Sigmoid colon (tissue), 6 donors: ENCODE measurements at regions not wholly inside any gene's neighbourhood (a gene's known extent, or its start where the extent isn't known, plus 50 kb on each side); places are given as distances from the start of the nearest gene placed in this dataset.

ENCODE experiments used
- DNase-seq: peaks from one replicate; pipeline ENCODE4 v3.0.0-alpha.2; 2019
- H3K27ac ChIP-seq, 4 donors: fragments of 200-600 bp; sonication (generic); one replicate each; pipeline ENCODE4 v1.5.1; 2016 to 2019; ENCODE audit warnings: mild to moderate bottlenecking in 1 of 4
- H3K27me3 ChIP-seq, 3 donors: fragments of 200-600 bp; sonication (generic); one replicate each; pipeline ENCODE4 v1.5.1; 2019; ENCODE audit warnings: mild to moderate bottlenecking in 1 of 3
- H3K36me3 ChIP-seq, 4 donors: fragments of 200-600 bp; sonication (generic); one replicate each; pipeline ENCODE4 v1.5.1; 2016 to 2019
- H3K4me1 ChIP-seq, 4 donors: fragments of 200-600 bp; sonication (generic); one replicate each; pipeline ENCODE4 v1.5.1; 2017 to 2019
- H3K4me3 ChIP-seq, 4 donors: fragments of 200-600 bp; sonication (generic); one replicate each; pipeline ENCODE4 v1.5.1; 2017 to 2019; ENCODE audit warnings: mild to moderate bottlenecking in 2 of 4, moderate library complexity in 1 of 4
- H3K9me3 ChIP-seq, 4 donors: fragments of 200-600 bp in 3 of 4; sonication (generic) in 3 of 4; one replicate each; pipeline versions ENCODE4 v1.5.1 to v1.6.1; 2013 to 2019
- EP300 ChIP-seq, 4 donors: sonication (generic); formaldehyde crosslinking; IDR thresholded peaks; one replicate each; pipeline ENCODE4 v1.6.1; 2017; ENCODE audit warnings: antibody characterized with exemption in 4 of 4
- POLR2A ChIP-seq, 2 donors: fragments of 450-650 bp; IDR thresholded peaks; one replicate each; pipeline ENCODE4 v1.6.1; 2016; ENCODE audit warnings: antibody characterized with exemption in 2 of 2, mild to moderate bottlenecking in 2 of 2, moderate library complexity in 2 of 2
- POLR2AphosphoS5 ChIP-seq, 4 donors: sonication (generic); formaldehyde crosslinking; IDR thresholded peaks; one replicate each; pipeline ENCODE4 v1.6.1; 2017; ENCODE audit warnings: antibody characterized with exemption in 4 of 4
- WGBS, 2 donors: extraction: QIAGEN DNeasy Blood & Tissue Kit; methylation state at CpG; one replicate each; pipeline ENCODE4 v1.1.7; 2013; 5-methylcytosine and 5-hydroxymethylcytosine counted together
- intact Hi-C: fragments of 100-400 bp; cut with DNase I; formaldehyde crosslinking; loops from one replicate; pipeline ENCODE4 v1.15.1; 2023
- TF ChIP-seq, protein P1 (sequence below), 4 experiments: fragments of 450-650 bp in 3 of 4; fragments of 200-600 bp in 1 of 4; IDR thresholded peaks; one replicate each; pipeline ENCODE4 v1.5.1; 2016 to 2019; ENCODE audit warnings: antibody characterized with exemption in 4 of 4, mild to moderate bottlenecking in 3 of 4, moderate library complexity in 2 of 4
- donor health status: healthy with polysubstance abuse.
- donor health status: healthy.

DNA sequence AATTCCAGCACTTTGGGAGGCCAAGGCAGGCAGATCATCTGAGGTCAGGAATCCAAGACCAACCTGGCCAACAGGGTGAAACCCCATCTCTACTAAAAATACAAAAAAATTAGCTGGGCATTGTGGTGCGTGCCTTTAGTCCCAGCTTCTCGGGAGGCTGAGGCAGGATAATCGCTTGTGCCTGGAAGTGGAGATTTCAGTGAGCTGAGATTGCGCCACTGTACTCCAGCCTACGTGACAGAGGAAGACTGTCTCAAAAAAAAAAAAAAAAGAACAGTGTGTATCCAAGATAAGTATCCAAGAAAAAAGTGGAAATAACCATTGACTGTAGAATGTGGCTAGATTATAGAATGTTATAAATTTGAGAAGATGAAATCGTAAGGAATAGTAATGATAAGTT is 142.1 kb downstream of the FAM124B start:
- Histone ChIP-seq H3K36me3 (no peaks in the 10 kb centered on the region), H3K9me3 (no peaks in the 10 kb centered on the region), H3K27ac (no peak overlapping the region), H3K4me3 (no peak overlapping the region), H3K4me1 (no peaks in the 10 kb centered on the region), H3K27me3 (no peaks in the 10 kb centered on the region)
- WGBS, 2 donors, result 93 to 98% methylated on average over 6 of the region's 6 CpGs
- no peak for DNase-seq
- intact Hi-C loops, result no loop called here
- TF ChIP-seq, protein P1, sequence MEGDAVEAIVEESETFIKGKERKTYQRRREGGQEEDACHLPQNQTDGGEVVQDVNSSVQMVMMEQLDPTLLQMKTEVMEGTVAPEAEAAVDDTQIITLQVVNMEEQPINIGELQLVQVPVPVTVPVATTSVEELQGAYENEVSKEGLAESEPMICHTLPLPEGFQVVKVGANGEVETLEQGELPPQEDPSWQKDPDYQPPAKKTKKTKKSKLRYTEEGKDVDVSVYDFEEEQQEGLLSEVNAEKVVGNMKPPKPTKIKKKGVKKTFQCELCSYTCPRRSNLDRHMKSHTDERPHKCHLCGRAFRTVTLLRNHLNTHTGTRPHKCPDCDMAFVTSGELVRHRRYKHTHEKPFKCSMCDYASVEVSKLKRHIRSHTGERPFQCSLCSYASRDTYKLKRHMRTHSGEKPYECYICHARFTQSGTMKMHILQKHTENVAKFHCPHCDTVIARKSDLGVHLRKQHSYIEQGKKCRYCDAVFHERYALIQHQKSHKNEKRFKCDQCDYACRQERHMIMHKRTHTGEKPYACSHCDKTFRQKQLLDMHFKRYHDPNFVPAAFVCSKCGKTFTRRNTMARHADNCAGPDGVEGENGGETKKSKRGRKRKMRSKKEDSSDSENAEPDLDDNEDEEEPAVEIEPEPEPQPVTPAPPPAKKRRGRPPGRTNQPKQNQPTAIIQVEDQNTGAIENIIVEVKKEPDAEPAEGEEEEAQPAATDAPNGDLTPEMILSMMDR (IDR thresholded peaks at IDR 0.05), result no peak
- no peak for TF ChIP-seq EP300 (IDR thresholded peaks at IDR 0.05)

DNA sequence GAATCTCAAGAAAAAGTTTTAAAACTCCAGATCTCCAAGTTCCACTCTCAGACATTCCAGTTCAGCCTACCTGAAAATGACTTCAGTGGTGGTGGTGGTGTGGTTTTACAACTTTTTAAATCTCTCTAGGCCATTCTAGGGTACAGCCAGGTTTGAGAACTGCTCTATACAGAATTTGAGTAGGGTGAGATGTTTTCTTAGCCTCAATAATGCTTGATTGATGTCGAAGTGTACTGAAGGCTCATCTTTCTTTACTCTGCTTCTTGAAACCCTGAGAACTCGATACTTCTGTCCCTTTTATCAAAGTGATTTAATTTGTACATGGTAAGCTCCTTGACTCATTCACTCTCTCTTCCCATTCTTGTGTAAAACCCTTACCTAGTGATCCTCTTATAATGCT is 143.8 kb downstream of the FAM124B start:
- Histone ChIP-seq H3K4me3 (no peak overlapping the region), H3K27me3 (no peaks in the 10 kb centered on the region), H3K27ac (no peak overlapping the region), H3K36me3 (no peaks in the 10 kb centered on the region), H3K4me1 (no peaks in the 10 kb centered on the region), H3K9me3 (no peaks in the 10 kb centered on the region)
- no peak for DNase-seq
- intact Hi-C loops, result no loop called here
- TF ChIP-seq POLR2AphosphoS5 (IDR thresholded peaks at IDR 0.05), result no peak
- no peak for TF ChIP-seq EP300 (IDR thresholded peaks at IDR 0.05)
- no peak for TF ChIP-seq POLR2A (IDR thresholded peaks at IDR 0.05)
- TF ChIP-seq, protein P1 (IDR thresholded peaks at IDR 0.05), result no peak
- WGBS, 2 donors, result 82 to 90% methylated on average over 2 of the region's 2 CpGs

DNA sequence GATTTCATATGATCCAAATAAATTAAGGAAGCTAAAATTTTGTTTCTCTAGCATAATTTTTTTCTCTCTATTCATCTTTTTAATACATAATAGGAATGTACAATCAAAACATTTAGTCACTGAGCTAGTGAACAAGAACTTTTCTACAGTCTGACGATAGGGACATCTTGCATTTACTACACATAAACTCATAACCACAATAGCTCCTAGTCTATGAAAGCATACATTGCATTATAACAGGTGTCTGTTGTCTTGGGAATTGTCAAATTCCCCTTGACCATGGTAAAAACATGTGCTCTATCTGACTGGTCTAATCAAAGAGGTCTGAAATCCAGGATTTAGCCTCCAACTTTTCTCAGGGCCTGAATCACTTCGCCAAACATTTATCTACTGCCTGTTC is 144.8 kb downstream of the FAM124B start:
- Histone ChIP-seq H3K27ac (no peak overlapping the region), H3K4me1 (no peaks in the 10 kb centered on the region), H3K27me3 (no peaks in the 10 kb centered on the region), H3K36me3 (no peaks in the 10 kb centered on the region), H3K9me3 (no peaks in the 10 kb centered on the region), H3K4me3 (no peak overlapping the region)
- no peak for DNase-seq
- intact Hi-C loops, result no loop called here
- 47 to 48% methylated on average over 2 of the region's 2 CpGs for WGBS, 2 donors
- TF ChIP-seq EP300 (IDR thresholded peaks at IDR 0.05), result no peak

DNA sequence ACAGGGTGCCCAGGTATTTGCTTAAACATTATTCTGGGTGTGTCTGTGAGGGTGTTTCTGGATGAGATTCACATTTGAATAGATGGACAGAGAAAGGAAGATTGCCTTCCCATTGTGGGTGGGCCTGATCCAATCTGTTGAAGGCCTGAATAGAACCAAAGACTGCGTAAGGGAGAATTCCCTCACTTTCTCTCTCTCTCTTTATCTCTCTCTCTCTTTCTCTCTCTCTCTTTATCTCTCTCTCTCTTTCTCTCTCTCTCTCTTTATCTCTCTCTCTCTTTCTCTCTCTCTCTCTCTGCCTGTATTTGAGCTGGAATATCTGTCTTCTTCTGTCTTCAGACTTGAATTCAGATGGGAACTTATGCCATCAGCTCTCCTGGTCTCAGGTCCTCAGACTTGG is 148.4 kb downstream of the FAM124B start:
- no peak for TF ChIP-seq POLR2AphosphoS5 (IDR thresholded peaks at IDR 0.05)
- no peak for TF ChIP-seq EP300 (IDR thresholded peaks at IDR 0.05)
- TF ChIP-seq POLR2A (IDR thresholded peaks at IDR 0.05), result no peak
- TF ChIP-seq, protein P1 (IDR thresholded peaks at IDR 0.05), result no peak
- 94 to 100% methylated on average over 1 of the region's 1 CpG for WGBS, 2 donors
- no peaks in the 10 kb centered on the region for H3K9me3 ChIP-seq
- intact Hi-C loops, result no loop called here
- H3K36me3 ChIP-seq, result no peaks in the 10 kb centered on the region
- no peak overlapping the region for H3K4me3 ChIP-seq
- no peak for DNase-seq
- no peak overlapping the region for H3K27ac ChIP-seq
- H3K4me1 ChIP-seq, result no peaks in the 10 kb centered on the region
- H3K27me3 ChIP-seq, result no peaks in the 10 kb centered on the region

DNA sequence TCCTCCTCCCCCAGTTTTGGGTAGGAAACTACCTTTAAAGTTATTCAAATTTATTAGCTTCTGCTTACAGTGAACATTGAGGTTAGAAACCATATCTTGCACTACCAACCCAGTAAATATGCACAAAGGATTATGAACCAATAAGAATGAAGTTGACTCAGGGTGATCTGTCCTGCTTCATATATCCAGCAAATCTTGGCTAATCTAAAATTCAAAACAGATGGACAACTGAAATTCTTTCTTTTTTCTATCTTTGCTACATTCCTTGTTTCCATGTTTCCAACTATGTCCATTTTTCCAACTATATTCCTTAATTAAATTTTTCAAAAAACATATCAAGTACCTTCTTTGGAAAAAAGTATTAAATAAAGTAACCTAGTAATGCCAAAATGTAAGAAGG is 149.3 kb downstream of the FAM124B start:
- Histone ChIP-seq H3K36me3 (no peaks in the 10 kb centered on the region), H3K9me3 (no peaks in the 10 kb centered on the region), H3K27ac (no peak overlapping the region), H3K27me3 (no peaks in the 10 kb centered on the region), H3K4me3 (no peak overlapping the region), H3K4me1 (no peaks in the 10 kb centered on the region)
- TF ChIP-seq EP300 (IDR thresholded peaks at IDR 0.05) (no peak), POLR2AphosphoS5 (IDR thresholded peaks at IDR 0.05) (no peak), POLR2A (IDR thresholded peaks at IDR 0.05) (no peak)
- TF ChIP-seq, protein P1 (IDR thresholded peaks at IDR 0.05), result no peak
- intact Hi-C loops, result no loop called here
- DNase-seq, result no peak
